ENCODE measurements at regions not wholly inside any gene's neighbourhood (a gene's known extent, or its start where the extent isn't known, plus 50 kb on each side); places are given as distances from the start of the nearest gene placed in this dataset.
"Not testable (repeated sequence)": the region's sequence is repeated elsewhere in the genome, so short reads cannot be mapped to it uniquely, and the experiment has no call there.

GRCh38 chr2:208657468-208657867 is 250.9 kb downstream of the PTH2R start:
- TF ChIP-seq, protein P1, sequence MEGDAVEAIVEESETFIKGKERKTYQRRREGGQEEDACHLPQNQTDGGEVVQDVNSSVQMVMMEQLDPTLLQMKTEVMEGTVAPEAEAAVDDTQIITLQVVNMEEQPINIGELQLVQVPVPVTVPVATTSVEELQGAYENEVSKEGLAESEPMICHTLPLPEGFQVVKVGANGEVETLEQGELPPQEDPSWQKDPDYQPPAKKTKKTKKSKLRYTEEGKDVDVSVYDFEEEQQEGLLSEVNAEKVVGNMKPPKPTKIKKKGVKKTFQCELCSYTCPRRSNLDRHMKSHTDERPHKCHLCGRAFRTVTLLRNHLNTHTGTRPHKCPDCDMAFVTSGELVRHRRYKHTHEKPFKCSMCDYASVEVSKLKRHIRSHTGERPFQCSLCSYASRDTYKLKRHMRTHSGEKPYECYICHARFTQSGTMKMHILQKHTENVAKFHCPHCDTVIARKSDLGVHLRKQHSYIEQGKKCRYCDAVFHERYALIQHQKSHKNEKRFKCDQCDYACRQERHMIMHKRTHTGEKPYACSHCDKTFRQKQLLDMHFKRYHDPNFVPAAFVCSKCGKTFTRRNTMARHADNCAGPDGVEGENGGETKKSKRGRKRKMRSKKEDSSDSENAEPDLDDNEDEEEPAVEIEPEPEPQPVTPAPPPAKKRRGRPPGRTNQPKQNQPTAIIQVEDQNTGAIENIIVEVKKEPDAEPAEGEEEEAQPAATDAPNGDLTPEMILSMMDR (IDR thresholded peaks at IDR 0.05; ENCODE audit: low read depth, low read length), result no peak
- no peak for DNase-seq (ENCODE audit: extremely low read depth, low read depth)

- TF ChIP-seq, protein P1 (IDR thresholded peaks at IDR 0.05; ENCODE audit: low read depth, low read length), result no peak
- DNase-seq (ENCODE audit: extremely low read depth, low read depth), result no peak
Measured at GRCh38 chr2:208669394-208669793, 262.8 kb downstream of the PTH2R start.

GRCh38 chr2:208671284-208671683 is 264.7 kb downstream of the PTH2R start:
- TF ChIP-seq, protein P1 (IDR thresholded peaks at IDR 0.05; ENCODE audit: low read depth, low read length), result no peak
- DNase-seq (ENCODE audit: extremely low read depth, low read depth), result no peak

DNA sequence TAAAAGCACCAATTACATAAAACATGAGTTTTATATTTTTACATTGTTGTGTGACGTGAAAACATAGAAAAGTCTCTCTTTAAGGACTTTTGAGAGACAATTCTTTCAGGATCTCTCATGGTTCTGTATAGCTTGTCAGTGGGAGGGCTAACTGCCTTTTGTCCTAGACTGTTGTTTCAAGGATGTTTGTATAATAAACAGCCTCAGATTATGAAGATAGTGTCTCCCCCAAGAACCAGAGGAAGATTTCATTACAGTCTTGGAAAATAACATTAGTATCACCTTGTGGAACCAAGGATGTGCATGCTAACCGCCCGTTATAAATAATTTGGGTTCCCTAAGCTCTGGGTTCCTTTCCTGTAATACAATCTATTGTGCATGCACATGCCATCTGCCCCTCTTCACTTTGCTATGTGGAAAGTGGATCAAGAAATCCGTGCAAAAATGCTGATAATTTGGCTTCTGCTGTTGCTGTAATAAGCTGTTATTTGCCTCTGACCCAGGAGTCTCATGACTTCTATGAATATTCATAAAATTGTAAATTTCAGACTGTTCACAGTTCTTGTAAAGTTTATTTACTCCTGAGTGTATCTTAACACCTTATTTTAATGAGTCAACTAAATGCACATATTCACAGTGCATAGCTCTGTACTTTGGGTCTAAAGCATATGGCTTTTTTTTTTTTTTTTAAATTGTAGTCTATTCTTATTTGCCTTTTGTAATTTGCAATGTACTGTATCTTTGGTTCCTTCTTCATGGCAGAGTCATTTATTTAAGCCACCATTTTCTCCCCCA is 265.5 kb downstream of the PTH2R start:
- TF ChIP-seq, protein P1 (IDR thresholded peaks at IDR 0.05; ENCODE audit: low read depth, low read length), result no peak
- DNase-seq (ENCODE audit: extremely low read depth, low read depth), result no peak

DNA sequence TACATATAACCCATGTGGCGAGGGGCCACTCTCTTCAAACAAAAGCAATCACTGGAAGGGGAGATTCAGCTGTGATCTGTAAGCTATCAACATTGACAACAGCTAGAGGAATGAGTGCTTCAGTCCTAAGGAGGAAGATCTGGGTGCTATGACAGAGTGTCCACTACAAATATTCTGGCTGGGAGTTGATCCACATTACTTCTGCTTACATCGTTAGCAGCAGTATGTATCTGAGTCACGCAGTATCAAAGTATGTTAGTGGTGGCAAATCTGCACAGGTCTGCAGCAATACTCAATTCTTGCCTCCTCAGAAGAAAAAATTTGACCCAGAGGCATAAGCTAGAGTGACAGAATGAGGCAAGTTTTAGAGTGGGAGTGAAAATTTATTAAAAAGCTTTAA is 267.0 kb downstream of the PTH2R start:
- no peak for DNase-seq (ENCODE audit: extremely low read depth, low read depth)
- TF ChIP-seq, protein P1 (IDR thresholded peaks at IDR 0.05; ENCODE audit: low read depth, low read length), result no peak

DNA sequence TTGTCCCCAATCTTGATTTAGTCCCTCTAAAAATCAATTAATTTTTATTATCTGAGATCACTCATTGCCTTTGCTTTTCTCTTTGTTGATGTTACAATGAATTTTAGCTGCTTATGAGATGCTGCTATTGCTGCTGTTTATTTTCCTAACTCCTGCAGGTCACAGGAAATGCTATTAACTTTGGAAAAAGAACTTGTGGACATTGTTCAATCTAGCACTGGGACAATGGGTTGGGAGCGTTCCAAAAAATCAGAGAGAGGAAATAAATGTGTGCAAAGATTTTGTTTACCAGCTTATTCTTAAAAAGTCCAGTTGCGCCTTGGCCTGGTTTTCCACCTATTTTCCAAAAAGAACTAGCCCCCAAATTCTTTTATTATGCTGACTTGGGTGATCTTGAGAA is 268.3 kb downstream of the PTH2R start:
- TF ChIP-seq, protein P1 (IDR thresholded peaks at IDR 0.05; ENCODE audit: low read depth, low read length), result no peak
- no peak for DNase-seq (ENCODE audit: extremely low read depth, low read depth)

GRCh38 chr2:208685929-208686328 is 279.3 kb downstream of the PTH2R start:
- not testable (repeated sequence) for DNase-seq (ENCODE audit: extremely low read depth, low read depth)

- TF ChIP-seq, protein P1 (IDR thresholded peaks at IDR 0.05; ENCODE audit: low read depth, low read length), result no peak
- DNase-seq (ENCODE audit: extremely low read depth, low read depth), result no peak
Measured at GRCh38 chr2:208686665-208687064, 280.1 kb downstream of the PTH2R start.

DNA sequence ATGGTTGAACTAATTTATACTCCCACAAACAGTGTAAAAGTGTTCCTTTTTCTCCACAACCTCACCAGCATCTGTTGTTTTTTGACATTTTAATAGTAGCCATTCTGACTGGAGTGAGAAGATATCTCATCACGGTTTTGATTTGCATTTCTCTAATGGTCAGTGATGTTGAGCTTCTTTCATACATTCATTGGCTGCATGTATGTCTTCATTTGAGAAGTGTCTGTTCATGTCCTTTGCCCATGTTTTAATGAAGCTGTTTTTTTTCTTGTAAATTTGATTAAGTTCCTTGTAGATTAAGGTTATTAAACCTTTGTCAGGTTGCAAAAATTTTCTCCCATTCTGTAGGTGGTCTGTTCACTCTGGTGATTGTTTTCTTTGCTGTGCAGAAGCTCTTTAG is 281.1 kb downstream of the PTH2R start:
- not testable (repeated sequence) for DNase-seq (ENCODE audit: extremely low read depth, low read depth)

All from AG09319 (cell line).